Transverse colon (tissue), 3 donors: ENCODE measurements at regions not wholly inside any gene's neighbourhood (a gene's known extent, or its start where the extent isn't known, plus 50 kb on each side); places are given as distances from the start of the nearest gene placed in this dataset.

Source experiments
- POLR2A ChIP-seq: fragments of 450-650 bp; IDR thresholded peaks from one replicate; pipeline ENCODE4 v1.6.1; 2016; ENCODE audit warnings: antibody characterized with exemption, mild to moderate bottlenecking, moderate library complexity
- TF ChIP-seq, protein P1 (sequence below), 5 experiments: fragments of 200-600 bp in 3 of 5; fragments of 450-650 bp in 2 of 5; sonication (generic) in 3 of 5; IDR thresholded peaks; 1 replicate in 2 of 5; 2 replicates in 3 of 5; pipeline ENCODE4 v1.5.1; 2016 to 2017; ENCODE audit warnings: antibody characterized with exemption in 5 of 5, inconsistent platforms in 3 of 5, mild to moderate bottlenecking in 2 of 5, moderate library complexity in 1 of 5

DNA sequence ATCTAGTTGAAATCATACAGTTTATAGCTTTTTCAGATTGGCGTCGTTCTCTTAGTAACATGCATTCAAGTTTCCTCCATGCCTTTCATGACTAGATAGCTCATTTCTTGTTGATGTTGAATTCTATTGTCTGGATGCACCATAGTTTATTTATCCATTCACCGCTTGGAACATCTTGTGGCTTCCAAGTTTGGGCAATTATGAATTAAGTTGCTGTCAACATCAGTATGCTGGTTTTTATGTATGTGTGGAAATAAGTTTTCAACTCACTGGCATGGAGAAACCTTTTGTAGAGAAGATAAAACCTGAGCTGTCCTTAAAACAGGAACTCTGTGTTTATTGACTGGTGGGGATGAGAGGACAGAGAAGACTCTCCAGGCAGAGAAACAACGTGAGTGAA lies 248.0 kb downstream of the CDC5L start:
- TF ChIP-seq, protein P1, sequence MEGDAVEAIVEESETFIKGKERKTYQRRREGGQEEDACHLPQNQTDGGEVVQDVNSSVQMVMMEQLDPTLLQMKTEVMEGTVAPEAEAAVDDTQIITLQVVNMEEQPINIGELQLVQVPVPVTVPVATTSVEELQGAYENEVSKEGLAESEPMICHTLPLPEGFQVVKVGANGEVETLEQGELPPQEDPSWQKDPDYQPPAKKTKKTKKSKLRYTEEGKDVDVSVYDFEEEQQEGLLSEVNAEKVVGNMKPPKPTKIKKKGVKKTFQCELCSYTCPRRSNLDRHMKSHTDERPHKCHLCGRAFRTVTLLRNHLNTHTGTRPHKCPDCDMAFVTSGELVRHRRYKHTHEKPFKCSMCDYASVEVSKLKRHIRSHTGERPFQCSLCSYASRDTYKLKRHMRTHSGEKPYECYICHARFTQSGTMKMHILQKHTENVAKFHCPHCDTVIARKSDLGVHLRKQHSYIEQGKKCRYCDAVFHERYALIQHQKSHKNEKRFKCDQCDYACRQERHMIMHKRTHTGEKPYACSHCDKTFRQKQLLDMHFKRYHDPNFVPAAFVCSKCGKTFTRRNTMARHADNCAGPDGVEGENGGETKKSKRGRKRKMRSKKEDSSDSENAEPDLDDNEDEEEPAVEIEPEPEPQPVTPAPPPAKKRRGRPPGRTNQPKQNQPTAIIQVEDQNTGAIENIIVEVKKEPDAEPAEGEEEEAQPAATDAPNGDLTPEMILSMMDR (IDR thresholded peaks at IDR 0.05): no peak
- TF ChIP-seq POLR2A: no peak
